ENCODE measurements at regions not wholly inside any gene's neighbourhood (a gene's known extent, or its start where the extent isn't known, plus 50 kb on each side); places are given as distances from the start of the nearest gene placed in this dataset.

GRCh38 chr2:100679211-100679610, 116.4 kb downstream of the PDCL3 start:
- TF ChIP-seq CTCF (IDR thresholded peaks at IDR 0.05), result no peak
- TF ChIP-seq POLR2A (IDR thresholded peaks at IDR 0.05), result no peak
